ENCODE measurements at regions not wholly inside any gene's neighbourhood (a gene's known extent, or its start where the extent isn't known, plus 50 kb on each side); places are given as distances from the start of the nearest gene placed in this dataset.

DNA sequence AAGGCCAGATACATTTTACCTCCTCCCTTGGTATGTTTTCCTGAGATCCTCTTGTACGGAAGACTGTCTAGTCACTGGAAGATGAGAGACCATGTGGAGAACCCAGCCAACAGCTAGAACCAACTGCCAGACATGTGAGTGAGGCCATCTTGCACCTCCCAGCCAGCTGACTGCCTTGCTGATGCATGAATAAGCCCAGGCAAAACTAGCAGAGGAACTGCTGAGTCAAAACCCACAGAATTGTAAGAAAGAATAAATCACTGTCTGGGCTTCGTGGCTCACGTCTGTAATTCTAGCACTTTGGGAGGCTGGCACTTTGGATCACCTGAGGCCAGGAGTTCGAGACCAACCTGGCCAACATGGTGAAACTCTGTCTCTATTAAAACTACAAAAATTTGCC, 160.0 kb downstream of the TPH2 start:
- TF ChIP-seq GATA3 (IDR thresholded peaks at IDR 0.05; ENCODE audit: low read depth, low read length) = no peak
- no peak for TF ChIP-seq GATA2 (IDR thresholded peaks at IDR 0.05; ENCODE audit: low read depth, low read length)

Measured in SH-SY5Y (cell line).